IMR-90 (cell line): ENCODE measurements at regions not wholly inside any gene's neighbourhood (a gene's known extent, or its start where the extent isn't known, plus 50 kb on each side); places are given as distances from the start of the nearest gene placed in this dataset.

Source experiments
- ATAC-seq: fragments of 200-7000 bp; cut with Tn5 transposase; 2 replicates; pipeline ENCODE4 v1.9.1; 2020; ENCODE audit warnings: low read depth, mild to moderate bottlenecking, moderate library complexity
- BruUV-seq: library from RNA; stranded (reverse); fragments of 400-500 nt; replicated peaks from 2 replicates; lab custom pipeline; 2021; lab: Mats Ljungman, UMichigan
- CTCF ChIA-PET: fragments of 300-600 bp; formaldehyde crosslinking; extraction: SDS; loops from one replicate; lab custom pipeline; 2021; ENCODE audit warnings: antibody characterized with exemption; lab: Yijun Ruan, JAX
- POLR2A ChIA-PET: fragments of 300-600 bp; sonication (Branson Sonifier 250); formaldehyde crosslinking; loops from one replicate; lab custom pipeline; 2022; ENCODE audit warnings: antibody characterized with exemption; ENCODE audit not compliant: unreplicated experiment; lab: Charles Lee
- DNase-seq: peaks from one replicate; pipeline ENCODE4 v3.0.0; 2013
- H2AFZ ChIP-seq: replicated peaks from 2 replicates; pipeline ENCODE3; 2013; ENCODE audit warnings: low read length, mild to moderate bottlenecking; ENCODE audit not compliant: poor library complexity
- H2AK5ac ChIP-seq: 2 replicates; pipeline ENCODE4 v1.6.1; 2013; ENCODE audit warnings: low read depth, low read length, inconsistent platforms
- H2AK9ac ChIP-seq: replicated peaks from 2 replicates; pipeline ENCODE3; 2013; ENCODE audit warnings: mild to moderate bottlenecking, low read depth, low read length, moderate library complexity; ENCODE audit not compliant: poor library complexity
- H2BK120ac ChIP-seq: 2 replicates; pipeline ENCODE4 v1.6.1; 2013; ENCODE audit warnings: low read depth, low read length, inconsistent platforms
- H2BK15ac ChIP-seq: 3 replicates; pipeline ENCODE4 v1.6.1; 2013; ENCODE audit warnings: low read depth, low read length, inconsistent platforms
- H2BK20ac ChIP-seq: 2 replicates; pipeline ENCODE4 v1.6.1; 2013; ENCODE audit warnings: low read depth, mild to moderate bottlenecking, inconsistent platforms, low read length, moderate library complexity
- H2BK5ac ChIP-seq: 2 replicates; pipeline ENCODE4 v1.6.1; 2013; ENCODE audit warnings: mild to moderate bottlenecking, low read depth, low read length, inconsistent platforms; ENCODE audit not compliant: poor library complexity, severe bottlenecking
- H3K14ac ChIP-seq: replicated peaks from 2 replicates; pipeline ENCODE4 v1.6.1; 2013; ENCODE audit warnings: low read depth, low read length, inconsistent platforms
- H3K18ac ChIP-seq: 2 replicates; pipeline ENCODE4 v1.6.1; 2013; ENCODE audit warnings: low read depth, low read length, control low read depth
- H3K23ac ChIP-seq: 2 replicates; pipeline ENCODE4 v1.6.1; 2013; ENCODE audit warnings: low read depth, low read length, inconsistent platforms
- H3K27ac ChIP-seq: 2 replicates; pipeline ENCODE4 v1.5.1; 2013; ENCODE audit warnings: mild to moderate bottlenecking, control low read depth, low read length; ENCODE audit not compliant: insufficient read depth
- H3K27me3 ChIP-seq: 2 replicates; pipeline ENCODE4 v1.6.1; 2013; ENCODE audit warnings: low read length; ENCODE audit not compliant: control insufficient read depth, insufficient read depth
- H3K36me3 ChIP-seq: 2 replicates; pipeline ENCODE4 v1.6.1; 2013; ENCODE audit warnings: low read length, mixed read lengths; ENCODE audit not compliant: control insufficient read depth, insufficient read depth
- H3K4ac ChIP-seq: 2 replicates; pipeline ENCODE4 v1.6.1; 2013; ENCODE audit warnings: low read depth, low read length, inconsistent platforms
- H3K4me1 ChIP-seq: 2 replicates; pipeline ENCODE4 v1.6.1; 2013; ENCODE audit warnings: low read length, mixed read lengths; ENCODE audit not compliant: control insufficient read depth, insufficient read depth
- H3K4me2 ChIP-seq: 2 replicates; pipeline ENCODE4 v1.6.1; 2013; ENCODE audit warnings: low read depth, mild to moderate bottlenecking, control low read depth, low read length, moderate library complexity
- H3K4me3 ChIP-seq: 2 replicates; pipeline ENCODE4 v1.5.1; 2013; ENCODE audit warnings: low read depth, mild to moderate bottlenecking, control low read depth, low read length, moderate library complexity; ENCODE audit not compliant: insufficient read depth
- H3K56ac ChIP-seq: 2 replicates; pipeline ENCODE4 v1.6.1; 2013; ENCODE audit warnings: low read length, inconsistent platforms; ENCODE audit not compliant: insufficient read depth; ENCODE audit errors: extremely low read depth
- H3K79me1 ChIP-seq, 2 experiments: 2 replicates each; pipeline ENCODE4 v1.6.1; 2013; ENCODE audit warnings: low read length in 2 of 2, inconsistent platforms in 1 of 2, low read depth in 1 of 2
- H3K9ac ChIP-seq: 2 replicates; pipeline ENCODE4 v1.6.1; 2013; ENCODE audit warnings: low read depth, low read length, control low read depth
- H3K9me1 ChIP-seq: 2 replicates; pipeline ENCODE4 v1.6.1; 2013; ENCODE audit warnings: low read length, inconsistent platforms; ENCODE audit not compliant: insufficient read depth
- H3K9me3 ChIP-seq: 2 replicates; pipeline ENCODE4 v1.6.1; 2013; ENCODE audit warnings: low read length; ENCODE audit not compliant: control insufficient read depth, insufficient read depth
- H4K20me1 ChIP-seq: 2 replicates; pipeline ENCODE4 v1.6.1; 2013; ENCODE audit warnings: low read length, inconsistent platforms; ENCODE audit not compliant: insufficient read depth
- H4K5ac ChIP-seq: 2 replicates; pipeline ENCODE4 v1.6.1; 2013; ENCODE audit warnings: mild to moderate bottlenecking, low read depth, low read length, control low read depth
- H4K8ac ChIP-seq, 2 experiments: 2 replicates each; pipeline ENCODE4 v1.6.1; 2013; ENCODE audit warnings: low read depth in 2 of 2, low read length in 2 of 2, control low read depth in 1 of 2, inconsistent platforms in 1 of 2
- H4K91ac ChIP-seq: 2 replicates; pipeline ENCODE4 v1.6.1; 2013; ENCODE audit warnings: low read depth, low read length, inconsistent platforms; ENCODE audit not compliant: insufficient read depth
- BHLHE40 ChIP-seq: fragments of 150-350 bp; IDR thresholded peaks from 2 replicates; pipeline ENCODE4 v1.6.1; 2016; ENCODE audit warnings: mild to moderate bottlenecking, low read depth, low read length
- MAFK ChIP-seq: IDR thresholded peaks from 2 replicates; pipeline ENCODE4 v1.6.1; 2012; ENCODE audit warnings: low read depth, low read length, improper control_type of control experiment
- WGBS, 2 experiments: methylation state at CpG; one replicate each; pipeline versions ENCODE4 v1.1.5 to v1.1.7; 2013; ENCODE audit warnings: missing lambda C conversion rate in 2 of 2; ENCODE audit not compliant: insufficient read length in 1 of 2; ENCODE audit errors: extremely low coverage in 2 of 2; 5-methylcytosine and 5-hydroxymethylcytosine counted together
- dilution Hi-C: fragments of 300-500 bp; cut with HindIII; formaldehyde crosslinking; loops from one replicate; pipeline ENCODE4 v1.14.3; 2018; ENCODE audit warnings: low sequenced_read_pairs; ENCODE audit not compliant: unreplicated experiment
- in situ Hi-C: fragments of 300-500 bp; cut with MboI; formaldehyde crosslinking; loops from 3 replicates; pipeline ENCODE4 v1.14.3; 2019; ENCODE audit warnings: low sequenced_read_pairs, inconsistent platforms, mixed read lengths
- intact Hi-C: fragments of 100-400 bp; cut with micrococcal nuclease; formaldehyde crosslinking; loops from 2 replicates; pipeline ENCODE4 v1.10.0; 2022

DNA sequence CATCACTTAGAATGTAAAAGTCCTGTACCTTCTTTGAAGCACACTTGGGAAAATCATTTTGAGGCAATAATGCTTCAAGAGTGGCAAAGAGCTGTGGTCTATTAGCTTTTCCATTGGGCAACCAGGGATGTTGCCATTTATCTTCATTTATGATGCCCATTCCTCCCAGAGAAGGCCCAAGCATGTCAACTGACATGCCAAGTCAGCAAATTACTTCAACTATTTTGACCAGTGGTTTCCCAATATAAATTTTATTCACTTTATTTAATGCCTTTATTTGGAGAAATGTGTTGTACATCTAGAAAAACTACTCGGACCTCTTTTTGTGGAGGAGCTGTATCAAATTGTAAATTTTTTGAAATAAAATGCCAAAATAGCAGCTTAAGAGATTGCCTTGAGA lies 164.1 kb upstream of the PCSK2 start:
- Histone ChIP-seq H3K56ac (no peak overlapping the region), H3K4me2 (no peak overlapping the region), H3K23ac (no peak overlapping the region), H2BK20ac (no peak overlapping the region), H3K14ac (no peak overlapping the region), H3K36me3 (no peaks in the 10 kb centered on the region), H2AFZ (no peak overlapping the region), H4K91ac (no peak overlapping the region), H2BK5ac (no peak overlapping the region), H3K79me1 (no peaks in the 10 kb centered on the region), H4K20me1 (no peaks in the 10 kb centered on the region), H3K4me1 (peaks cover 2% of the 10 kb centered on the region; the same call in 1 of the 2 replicates), H3K9me3 (peaks cover 2% of the 10 kb centered on the region), H3K4ac (no peak overlapping the region), H2AK5ac (no peak overlapping the region), H4K8ac (no peak overlapping the region), H3K18ac (no peak overlapping the region), H3K27ac (no peak overlapping the region), H3K9me1 (no peaks in the 10 kb centered on the region), H3K27me3 (no peaks in the 10 kb centered on the region), H3K9ac (no peak overlapping the region), H2BK120ac (no peak overlapping the region), H2BK15ac (no peak overlapping the region), H4K5ac (no peak overlapping the region), H3K4me3 (no peak overlapping the region), H2AK9ac (no peak overlapping the region)
- intact Hi-C loops = no loop called here
- dilution Hi-C loops = no loop called here
- CTCF ChIA-PET = no interaction called here
- no peak for DNase-seq
- in situ Hi-C loops = no loop called here
- TF ChIP-seq BHLHE40 (no peak), MAFK (peak; percentile 84)
- BruUV-seq = no TSS peak
- WGBS, 2 experiments = no CpG with 5 or more reads among the region's 1 CpG
- no peak for ATAC-seq
- POLR2A ChIA-PET = no interaction called here
